HL-60 (cell line): ENCODE measurements at regions not wholly inside any gene's neighbourhood (a gene's known extent, or its start where the extent isn't known, plus 50 kb on each side); places are given as distances from the start of the nearest gene placed in this dataset.

Experiments
- GABPA ChIP-seq: IDR thresholded peaks from 2 replicates; pipeline ENCODE4 v1.6.1; 2012; ENCODE audit warnings: low read depth
- POLR2AphosphoS5 ChIP-seq: IDR thresholded peaks from 2 replicates; pipeline ENCODE4 v1.6.1; 2012; ENCODE audit warnings: low read depth
- TF ChIP-seq, protein P1 (sequence below): IDR thresholded peaks from one replicate; pipeline ENCODE4 v1.5.1; 2011; ENCODE audit warnings: low read length, control low read depth, inconsistent platforms; ENCODE audit not compliant: insufficient read depth
- TF ChIP-seq, protein P2 (sequence below): IDR thresholded peaks from 2 replicates; pipeline ENCODE4 v1.6.1; 2012; ENCODE audit warnings: low read depth; ENCODE audit not compliant: insufficient replicate concordance

DNA sequence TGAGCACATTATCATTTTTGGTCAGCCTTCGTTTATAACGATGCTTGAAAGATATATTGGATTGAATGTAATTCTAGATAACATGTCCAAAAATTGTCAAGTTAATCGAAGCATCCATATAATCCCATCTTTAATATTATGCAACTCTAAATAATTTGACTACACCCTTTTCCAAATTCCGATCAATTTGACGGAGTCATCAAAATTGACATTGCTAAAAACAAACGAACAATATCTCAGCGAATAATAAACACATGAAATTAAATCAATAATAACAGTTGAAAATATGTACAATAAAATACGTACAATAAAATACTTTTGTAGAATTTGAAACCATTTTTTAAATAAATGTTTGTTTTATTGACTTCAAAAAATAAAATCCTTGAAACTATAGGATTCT is 1516.4 kb downstream of the EFNB2 start:
- TF ChIP-seq POLR2AphosphoS5 (no peak), GABPA (no peak)
- TF ChIP-seq, protein P1, sequence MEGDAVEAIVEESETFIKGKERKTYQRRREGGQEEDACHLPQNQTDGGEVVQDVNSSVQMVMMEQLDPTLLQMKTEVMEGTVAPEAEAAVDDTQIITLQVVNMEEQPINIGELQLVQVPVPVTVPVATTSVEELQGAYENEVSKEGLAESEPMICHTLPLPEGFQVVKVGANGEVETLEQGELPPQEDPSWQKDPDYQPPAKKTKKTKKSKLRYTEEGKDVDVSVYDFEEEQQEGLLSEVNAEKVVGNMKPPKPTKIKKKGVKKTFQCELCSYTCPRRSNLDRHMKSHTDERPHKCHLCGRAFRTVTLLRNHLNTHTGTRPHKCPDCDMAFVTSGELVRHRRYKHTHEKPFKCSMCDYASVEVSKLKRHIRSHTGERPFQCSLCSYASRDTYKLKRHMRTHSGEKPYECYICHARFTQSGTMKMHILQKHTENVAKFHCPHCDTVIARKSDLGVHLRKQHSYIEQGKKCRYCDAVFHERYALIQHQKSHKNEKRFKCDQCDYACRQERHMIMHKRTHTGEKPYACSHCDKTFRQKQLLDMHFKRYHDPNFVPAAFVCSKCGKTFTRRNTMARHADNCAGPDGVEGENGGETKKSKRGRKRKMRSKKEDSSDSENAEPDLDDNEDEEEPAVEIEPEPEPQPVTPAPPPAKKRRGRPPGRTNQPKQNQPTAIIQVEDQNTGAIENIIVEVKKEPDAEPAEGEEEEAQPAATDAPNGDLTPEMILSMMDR: no peak
- TF ChIP-seq, protein P2, sequence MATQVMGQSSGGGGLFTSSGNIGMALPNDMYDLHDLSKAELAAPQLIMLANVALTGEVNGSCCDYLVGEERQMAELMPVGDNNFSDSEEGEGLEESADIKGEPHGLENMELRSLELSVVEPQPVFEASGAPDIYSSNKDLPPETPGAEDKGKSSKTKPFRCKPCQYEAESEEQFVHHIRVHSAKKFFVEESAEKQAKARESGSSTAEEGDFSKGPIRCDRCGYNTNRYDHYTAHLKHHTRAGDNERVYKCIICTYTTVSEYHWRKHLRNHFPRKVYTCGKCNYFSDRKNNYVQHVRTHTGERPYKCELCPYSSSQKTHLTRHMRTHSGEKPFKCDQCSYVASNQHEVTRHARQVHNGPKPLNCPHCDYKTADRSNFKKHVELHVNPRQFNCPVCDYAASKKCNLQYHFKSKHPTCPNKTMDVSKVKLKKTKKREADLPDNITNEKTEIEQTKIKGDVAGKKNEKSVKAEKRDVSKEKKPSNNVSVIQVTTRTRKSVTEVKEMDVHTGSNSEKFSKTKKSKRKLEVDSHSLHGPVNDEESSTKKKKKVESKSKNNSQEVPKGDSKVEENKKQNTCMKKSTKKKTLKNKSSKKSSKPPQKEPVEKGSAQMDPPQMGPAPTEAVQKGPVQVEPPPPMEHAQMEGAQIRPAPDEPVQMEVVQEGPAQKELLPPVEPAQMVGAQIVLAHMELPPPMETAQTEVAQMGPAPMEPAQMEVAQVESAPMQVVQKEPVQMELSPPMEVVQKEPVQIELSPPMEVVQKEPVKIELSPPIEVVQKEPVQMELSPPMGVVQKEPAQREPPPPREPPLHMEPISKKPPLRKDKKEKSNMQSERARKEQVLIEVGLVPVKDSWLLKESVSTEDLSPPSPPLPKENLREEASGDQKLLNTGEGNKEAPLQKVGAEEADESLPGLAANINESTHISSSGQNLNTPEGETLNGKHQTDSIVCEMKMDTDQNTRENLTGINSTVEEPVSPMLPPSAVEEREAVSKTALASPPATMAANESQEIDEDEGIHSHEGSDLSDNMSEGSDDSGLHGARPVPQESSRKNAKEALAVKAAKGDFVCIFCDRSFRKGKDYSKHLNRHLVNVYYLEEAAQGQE: no peak
